Osteoblast (primary cell): ENCODE measurements at regions not wholly inside any gene's neighbourhood (a gene's known extent, or its start where the extent isn't known, plus 50 kb on each side); places are given as distances from the start of the nearest gene placed in this dataset.

ENCODE experiments used
- DNase-seq: peaks from one replicate; pipeline ENCODE4 v3.0.0; 2011; ENCODE audit warnings: low spot score, mixed read lengths; ENCODE audit not compliant: insufficient read length; ENCODE audit errors: missing footprints
- H2AFZ ChIP-seq: 2 replicates; pipeline ENCODE4 v1.6.0; 2011; ENCODE audit warnings: mild to moderate bottlenecking, low read length
- H3K27ac ChIP-seq: 2 replicates; pipeline ENCODE4 v1.5.1; 2011; ENCODE audit warnings: mild to moderate bottlenecking, low read depth, low read length, moderate library complexity
- H3K27me3 ChIP-seq: 2 replicates; pipeline ENCODE4 v1.6.0; 2012; ENCODE audit warnings: mild to moderate bottlenecking, control low read depth, inconsistent platforms, low read length, moderate library complexity; ENCODE audit not compliant: insufficient read depth
- H3K36me3 ChIP-seq: 2 replicates; pipeline ENCODE4 v1.5.1; 2011; ENCODE audit warnings: mild to moderate bottlenecking, low read length, control low read depth, moderate library complexity; ENCODE audit not compliant: insufficient read depth
- H3K4me1 ChIP-seq: 2 replicates; pipeline ENCODE4 v1.5.1; 2011; ENCODE audit warnings: mild to moderate bottlenecking, low read length, control low read depth, moderate library complexity; ENCODE audit not compliant: insufficient read depth
- H3K4me2 ChIP-seq: 2 replicates; pipeline ENCODE4 v1.6.0; 2011; ENCODE audit warnings: mild to moderate bottlenecking, low read length; ENCODE audit not compliant: insufficient read depth
- H3K4me3 ChIP-seq: fragments of 200-600 bp; sonication (generic); 3 replicates; pipeline ENCODE4 v1.5.1; 2012; ENCODE audit warnings: mild to moderate bottlenecking, low read length, inconsistent platforms; ENCODE audit not compliant: insufficient read depth
- H3K79me2 ChIP-seq: 2 replicates; pipeline ENCODE4 v1.6.0; 2012; ENCODE audit warnings: mild to moderate bottlenecking, low read length, control low read depth, inconsistent platforms; ENCODE audit not compliant: insufficient read depth
- H3K9me3 ChIP-seq: 2 replicates; pipeline ENCODE4 v1.5.1; 2011; ENCODE audit warnings: low read depth, low read length, control low read depth
- H4K20me1 ChIP-seq: 2 replicates; pipeline ENCODE4 v1.6.0; 2012; ENCODE audit warnings: mild to moderate bottlenecking, low read length, control low read depth; ENCODE audit not compliant: insufficient read depth
- CTCF ChIP-seq: IDR thresholded peaks from 2 replicates; pipeline ENCODE4 v1.5.1; 2011; ENCODE audit warnings: mild to moderate bottlenecking, low read depth, low read length, moderate library complexity; ENCODE audit errors: extremely low read depth

- no peak overlapping the region for H3K27ac ChIP-seq
- H3K27me3 ChIP-seq: peaks cover 5% of the 10 kb centered on the region
Measured at GRCh38 chr12:53862206-53862605, 76.4 kb upstream of the HOXC13 start.

GRCh38 chr12:53862831-53863230 lies 75.8 kb upstream of the HOXC13 start:
- peaks cover 6% of the 10 kb centered on the region for H3K4me1 ChIP-seq
- H2AFZ ChIP-seq: no peak overlapping the region
- no peak for DNase-seq
- no peaks in the 10 kb centered on the region for H3K9me3 ChIP-seq
- no peak for TF ChIP-seq CTCF
- H3K27me3 ChIP-seq: peaks cover 5% of the 10 kb centered on the region
- no peaks in the 10 kb centered on the region for H3K79me2 ChIP-seq
- no peak overlapping the region for H3K4me2 ChIP-seq
- no peaks in the 10 kb centered on the region for H3K36me3 ChIP-seq
- H3K27ac ChIP-seq: no peak overlapping the region
- H4K20me1 ChIP-seq: no peaks in the 10 kb centered on the region
- H3K4me3 ChIP-seq: no peak overlapping the region

More at GRCh38 chr12:53862206-53862605, 76.4 kb upstream of the HOXC13 start:
- H3K4me2 ChIP-seq: no peak overlapping the region
- DNase-seq: no peak
- H3K36me3 ChIP-seq: no peaks in the 10 kb centered on the region
- H3K79me2 ChIP-seq: no peaks in the 10 kb centered on the region
- no peak overlapping the region for H3K4me3 ChIP-seq
- no peak overlapping the region for H2AFZ ChIP-seq
- no peaks in the 10 kb centered on the region for H4K20me1 ChIP-seq
- H3K4me1 ChIP-seq: no peaks in the 10 kb centered on the region
- H3K9me3 ChIP-seq: no peaks in the 10 kb centered on the region
- TF ChIP-seq CTCF: no peak

- Histone ChIP-seq H3K4me3 (no peak overlapping the region), H3K27me3 (peaks cover 8% of the 10 kb centered on the region), H3K27ac (no peak overlapping the region), H2AFZ (no peak overlapping the region), H3K4me1 (peaks cover 7% of the 10 kb centered on the region), H3K79me2 (no peaks in the 10 kb centered on the region), H3K4me2 (no peak overlapping the region), H4K20me1 (no peaks in the 10 kb centered on the region), H3K9me3 (no peaks in the 10 kb centered on the region), H3K36me3 (no peaks in the 10 kb centered on the region)
- no peak for DNase-seq
- TF ChIP-seq CTCF: no peak
Measured at GRCh38 chr12:53866727-53867126, 71.9 kb upstream of the HOXC13 start.

- peaks cover 14% of the 10 kb centered on the region for H3K27me3 ChIP-seq
- no peaks in the 10 kb centered on the region for H3K9me3 ChIP-seq
- H3K4me1 ChIP-seq: peaks cover 7% of the 10 kb centered on the region
- no peaks in the 10 kb centered on the region for H3K79me2 ChIP-seq
- H4K20me1 ChIP-seq: no peaks in the 10 kb centered on the region
- H3K36me3 ChIP-seq: no peaks in the 10 kb centered on the region
- TF ChIP-seq CTCF: no peak
- H3K4me2 ChIP-seq: no peak overlapping the region
- no peak overlapping the region for H3K4me3 ChIP-seq
- no peak for DNase-seq
- H3K27ac ChIP-seq: no peak overlapping the region
- H2AFZ ChIP-seq: no peak overlapping the region
Measured at GRCh38 chr12:53867216-53868012, 71.2 kb upstream of the HOXC13 start.
